Tibial nerve (tissue), 4 donors: ENCODE measurements at regions not wholly inside any gene's neighbourhood (a gene's known extent, or its start where the extent isn't known, plus 50 kb on each side); places are given as distances from the start of the nearest gene placed in this dataset.

Experiments
- EP300 ChIP-seq, 2 donors: sonication (generic); formaldehyde crosslinking; IDR thresholded peaks; one replicate each; pipeline ENCODE4 v1.6.1; 2017; ENCODE audit warnings: antibody characterized with exemption in 2 of 2, mild to moderate bottlenecking in 1 of 2
- TF ChIP-seq, protein P1 (sequence below), 5 experiments: fragments of 200-600 bp in 3 of 5; fragments of 450-650 bp in 2 of 5; sonication (generic) in 3 of 5; IDR thresholded peaks; one replicate each; pipeline ENCODE4 v1.5.1; 2016 to 2019; ENCODE audit warnings: antibody characterized with exemption in 5 of 5, mild to moderate bottlenecking in 3 of 5, moderate library complexity in 2 of 5

DNA sequence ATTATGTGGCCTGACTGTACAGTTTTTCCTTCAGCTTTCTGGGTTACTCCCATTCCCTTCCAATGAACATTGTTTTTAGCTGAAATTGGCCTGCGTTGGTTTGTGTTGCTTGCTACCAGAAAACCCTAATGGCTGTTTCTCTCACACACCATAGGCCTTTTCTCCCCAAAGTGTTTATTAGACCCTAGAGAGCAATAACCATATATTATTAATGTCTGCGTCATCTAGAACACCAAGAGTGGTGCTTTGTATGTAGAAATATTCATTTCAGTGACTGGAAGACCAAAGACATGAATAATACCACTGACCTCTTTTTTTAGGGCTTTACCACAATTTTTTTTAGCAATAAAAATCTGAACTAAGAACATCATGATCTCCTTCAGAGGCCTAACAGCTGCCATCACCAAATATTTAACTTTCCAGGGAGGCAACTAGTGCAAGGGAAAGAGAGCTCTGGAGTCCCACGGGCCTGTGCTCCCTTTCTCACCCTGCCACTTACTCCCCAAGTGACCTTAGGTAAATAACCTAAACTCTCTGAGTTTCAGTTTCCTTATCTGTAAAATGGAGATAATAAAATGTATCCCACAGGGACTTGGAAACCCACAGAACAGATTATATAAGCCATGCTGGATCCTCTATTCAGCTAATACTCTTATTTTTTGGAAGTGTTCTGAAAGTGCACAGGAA lies 201.9 kb upstream of the ISL1 start:
- TF ChIP-seq, protein P1, sequence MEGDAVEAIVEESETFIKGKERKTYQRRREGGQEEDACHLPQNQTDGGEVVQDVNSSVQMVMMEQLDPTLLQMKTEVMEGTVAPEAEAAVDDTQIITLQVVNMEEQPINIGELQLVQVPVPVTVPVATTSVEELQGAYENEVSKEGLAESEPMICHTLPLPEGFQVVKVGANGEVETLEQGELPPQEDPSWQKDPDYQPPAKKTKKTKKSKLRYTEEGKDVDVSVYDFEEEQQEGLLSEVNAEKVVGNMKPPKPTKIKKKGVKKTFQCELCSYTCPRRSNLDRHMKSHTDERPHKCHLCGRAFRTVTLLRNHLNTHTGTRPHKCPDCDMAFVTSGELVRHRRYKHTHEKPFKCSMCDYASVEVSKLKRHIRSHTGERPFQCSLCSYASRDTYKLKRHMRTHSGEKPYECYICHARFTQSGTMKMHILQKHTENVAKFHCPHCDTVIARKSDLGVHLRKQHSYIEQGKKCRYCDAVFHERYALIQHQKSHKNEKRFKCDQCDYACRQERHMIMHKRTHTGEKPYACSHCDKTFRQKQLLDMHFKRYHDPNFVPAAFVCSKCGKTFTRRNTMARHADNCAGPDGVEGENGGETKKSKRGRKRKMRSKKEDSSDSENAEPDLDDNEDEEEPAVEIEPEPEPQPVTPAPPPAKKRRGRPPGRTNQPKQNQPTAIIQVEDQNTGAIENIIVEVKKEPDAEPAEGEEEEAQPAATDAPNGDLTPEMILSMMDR (IDR thresholded peaks at IDR 0.05): no peak
- TF ChIP-seq EP300 (IDR thresholded peaks at IDR 0.05): no peak
